ENCODE measurements at regions not wholly inside any gene's neighbourhood (a gene's known extent, or its start where the extent isn't known, plus 50 kb on each side); places are given as distances from the start of the nearest gene placed in this dataset.

DNA sequence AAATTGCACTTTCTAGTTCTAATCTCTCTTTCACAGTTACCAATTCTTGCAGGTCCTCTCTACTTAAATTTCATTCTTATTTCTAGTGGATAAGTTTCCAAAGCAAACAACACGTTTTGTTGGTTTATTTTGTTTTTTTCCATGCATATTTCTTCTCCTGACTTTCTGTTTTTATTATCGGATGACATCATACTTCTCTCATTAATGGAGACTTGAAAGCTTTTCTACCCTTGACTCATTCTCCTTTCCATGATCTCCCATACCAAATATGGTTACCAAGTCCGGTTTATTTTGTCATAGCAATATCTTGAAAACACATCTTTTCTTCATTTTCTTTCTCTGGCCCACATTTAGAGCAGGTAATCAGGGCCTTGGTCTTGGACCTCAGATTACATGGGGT is 796.5 kb downstream of the GALC start:
- TF ChIP-seq POLR2AphosphoS5 (IDR thresholded peaks at IDR 0.05) = no peak
- TF ChIP-seq, protein P1, sequence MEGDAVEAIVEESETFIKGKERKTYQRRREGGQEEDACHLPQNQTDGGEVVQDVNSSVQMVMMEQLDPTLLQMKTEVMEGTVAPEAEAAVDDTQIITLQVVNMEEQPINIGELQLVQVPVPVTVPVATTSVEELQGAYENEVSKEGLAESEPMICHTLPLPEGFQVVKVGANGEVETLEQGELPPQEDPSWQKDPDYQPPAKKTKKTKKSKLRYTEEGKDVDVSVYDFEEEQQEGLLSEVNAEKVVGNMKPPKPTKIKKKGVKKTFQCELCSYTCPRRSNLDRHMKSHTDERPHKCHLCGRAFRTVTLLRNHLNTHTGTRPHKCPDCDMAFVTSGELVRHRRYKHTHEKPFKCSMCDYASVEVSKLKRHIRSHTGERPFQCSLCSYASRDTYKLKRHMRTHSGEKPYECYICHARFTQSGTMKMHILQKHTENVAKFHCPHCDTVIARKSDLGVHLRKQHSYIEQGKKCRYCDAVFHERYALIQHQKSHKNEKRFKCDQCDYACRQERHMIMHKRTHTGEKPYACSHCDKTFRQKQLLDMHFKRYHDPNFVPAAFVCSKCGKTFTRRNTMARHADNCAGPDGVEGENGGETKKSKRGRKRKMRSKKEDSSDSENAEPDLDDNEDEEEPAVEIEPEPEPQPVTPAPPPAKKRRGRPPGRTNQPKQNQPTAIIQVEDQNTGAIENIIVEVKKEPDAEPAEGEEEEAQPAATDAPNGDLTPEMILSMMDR (IDR thresholded peaks at IDR 0.05) = no peak

Data from breast epithelium (tissue), 3 donors.